Ovary (tissue), 3 donors: ENCODE measurements at regions not wholly inside any gene's neighbourhood (a gene's known extent, or its start where the extent isn't known, plus 50 kb on each side); places are given as distances from the start of the nearest gene placed in this dataset.

ENCODE experiments used
- CTCF ChIP-seq, 3 donors: fragments of 450-650 bp in 2 of 3; fragments of 200-600 bp in 1 of 3; IDR thresholded peaks; one replicate each; pipeline versions ENCODE4 v1.5.1 to v1.8.0; 2016 to 2022; ENCODE audit warnings: antibody characterized with exemption in 3 of 3, mild to moderate bottlenecking in 1 of 3
- EP300 ChIP-seq: sonication (generic); formaldehyde crosslinking; IDR thresholded peaks from one replicate; pipeline ENCODE4 v1.6.1; 2017; ENCODE audit warnings: antibody characterized with exemption
- POLR2A ChIP-seq: fragments of 450-650 bp; IDR thresholded peaks from one replicate; pipeline ENCODE4 v1.6.1; 2017; ENCODE audit warnings: antibody characterized with exemption, mild to moderate bottlenecking, moderate library complexity
- donor health status: DM: no; HTN: no; CAD: no.

- no peak for TF ChIP-seq CTCF (IDR thresholded peaks at IDR 0.05)
- TF ChIP-seq POLR2A: no peak
- no peak for TF ChIP-seq EP300
These were observed 82.2 kb upstream of the SLC22A16 start for GRCh38 chr6:110558575-110558974.
